PC-3 (cell line): ENCODE measurements at regions not wholly inside any gene's neighbourhood (a gene's known extent, or its start where the extent isn't known, plus 50 kb on each side); places are given as distances from the start of the nearest gene placed in this dataset.

Experiments used
- CTCF ChIP-seq: fragments of 300-600 bp; sonication (generic); conservative IDR thresholded peaks from 2 replicates; pipeline ENCODE4 v1.5.1; 2017; ENCODE audit warnings: antibody characterized with exemption, low read depth, mild to moderate bottlenecking, low read length
- EZH2 ChIP-seq: fragments of 300-600 bp; sonication (generic); IDR thresholded peaks from one replicate; pipeline ENCODE4 v1.6.1; 2017; ENCODE audit warnings: antibody characterized with exemption, mild to moderate bottlenecking, low read length; ENCODE audit not compliant: unreplicated experiment

- TF ChIP-seq CTCF (no peak), EZH2 (no peak)
These were observed 331.5 kb upstream of the CTNNB1 start for GRCh38 chr3:40867797-40868196.
